Suprapubic skin (tissue), 4 donors: ENCODE measurements at regions not wholly inside any gene's neighbourhood (a gene's known extent, or its start where the extent isn't known, plus 50 kb on each side); places are given as distances from the start of the nearest gene placed in this dataset.

Experiments
- CTCF ChIP-seq, 2 donors: fragments of 200-600 bp in 1 of 2; fragments of 450-650 bp in 1 of 2; sonication (generic) in 1 of 2; IDR thresholded peaks; one replicate each; pipeline ENCODE4 v1.5.1; 2016 to 2019; ENCODE audit warnings: antibody characterized with exemption in 2 of 2, mild to moderate bottlenecking in 1 of 2, moderate library complexity in 1 of 2
- EP300 ChIP-seq: sonication (generic); formaldehyde crosslinking; IDR thresholded peaks from one replicate; pipeline ENCODE4 v1.6.1; 2017; ENCODE audit warnings: antibody characterized with exemption
- POLR2AphosphoS5 ChIP-seq, 3 donors: sonication (generic); formaldehyde crosslinking; IDR thresholded peaks; one replicate each; pipeline ENCODE4 v1.6.1; 2017; ENCODE audit warnings: antibody characterized with exemption in 3 of 3

- TF ChIP-seq CTCF (IDR thresholded peaks at IDR 0.05) (no peak), EP300 (no peak), POLR2AphosphoS5 (IDR thresholded peaks at IDR 0.05) (no peak)
Measured at GRCh38 chr11:38900211-38900610, 2302.2 kb upstream of the RAG2 start.
